Hypothalamus (tissue), 51 donors: ENCODE measurements at regions not wholly inside any gene's neighbourhood (a gene's known extent, or its start where the extent isn't known, plus 50 kb on each side); places are given as distances from the start of the nearest gene placed in this dataset.

Source experiments
- DNase-seq, 51 donors: peaks; one replicate each; lab custom pipeline; 2025; lab: John Stamatoyannopoulos, UW

DNA sequence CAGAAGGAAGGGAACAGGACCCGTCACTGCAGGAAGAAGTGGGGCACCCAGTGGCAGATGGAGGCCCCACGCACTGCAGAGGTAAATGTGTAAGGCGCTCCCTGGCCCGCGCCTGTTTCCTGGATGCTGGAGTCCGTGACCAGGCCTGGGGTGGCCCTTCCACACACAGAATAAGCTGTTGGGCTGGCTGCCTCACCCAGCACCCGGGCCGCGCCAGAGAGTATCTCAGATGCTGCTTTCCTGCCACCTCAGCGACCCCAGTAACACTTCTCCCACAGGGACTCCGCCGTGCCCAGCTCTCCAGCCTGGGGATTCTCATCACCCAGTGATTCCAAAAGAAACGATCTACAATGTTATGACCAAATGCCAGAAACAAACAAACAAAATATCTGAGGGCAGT lies 1993.1 kb downstream of the TP53TG3F start:
- DNase-seq = no peak

DNA sequence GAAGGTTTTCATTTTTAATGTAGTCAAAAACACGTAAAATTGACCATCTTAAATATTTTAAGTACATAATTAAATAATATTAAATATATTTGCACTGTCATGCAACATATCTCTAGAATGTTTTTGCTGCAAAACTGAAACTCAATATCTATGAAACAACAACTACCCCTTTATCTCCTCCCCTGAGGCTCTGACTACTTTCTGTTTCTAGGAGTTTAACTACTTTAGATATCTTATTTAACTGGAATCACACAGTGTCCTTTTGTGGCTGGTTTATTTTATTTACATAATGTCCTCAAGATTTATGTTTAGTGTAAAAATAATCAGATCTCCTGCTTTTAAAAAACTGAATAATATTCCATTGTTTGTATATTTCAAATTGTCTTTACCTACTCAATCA lies 2003.9 kb downstream of the TP53TG3F start:
- DNase-seq = no peak

DNA sequence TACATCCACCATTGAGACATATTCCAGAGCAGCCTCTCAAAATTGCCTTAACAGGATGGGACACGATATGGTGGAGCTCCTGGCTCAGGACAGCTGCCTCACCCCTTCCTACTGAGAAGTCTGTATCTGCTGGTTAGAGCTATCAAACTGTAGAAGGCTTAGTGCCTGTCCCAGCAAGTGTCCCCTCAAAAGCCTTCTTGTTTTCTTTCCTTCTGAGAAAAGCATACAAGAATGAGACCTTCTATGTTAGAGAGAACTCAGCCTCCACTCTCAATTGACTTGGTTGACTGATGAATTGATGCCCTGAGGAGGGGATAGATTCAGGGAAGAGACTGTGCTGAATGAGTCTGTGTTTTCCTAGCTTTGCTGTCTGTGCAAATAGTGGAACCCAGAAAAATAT lies 2020.9 kb downstream of the TP53TG3F start:
- no peak for DNase-seq

DNA sequence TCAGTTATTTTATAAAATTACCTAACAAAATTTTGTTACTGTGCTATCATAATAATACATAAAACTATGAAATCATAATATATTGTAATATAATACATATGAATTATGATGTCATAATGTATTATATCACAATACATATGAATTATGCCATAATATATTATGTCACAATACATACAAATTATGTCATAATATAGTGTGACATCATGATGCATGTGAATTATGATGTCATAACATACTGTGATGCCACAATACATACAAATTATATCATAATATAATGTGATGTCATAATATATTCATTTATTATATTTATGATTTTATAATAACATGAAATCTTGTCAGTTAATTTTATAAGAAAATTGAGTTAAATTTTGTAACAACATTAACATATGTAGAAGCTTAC lies 2021.6 kb downstream of the TP53TG3F start:
- no peak for DNase-seq

DNA sequence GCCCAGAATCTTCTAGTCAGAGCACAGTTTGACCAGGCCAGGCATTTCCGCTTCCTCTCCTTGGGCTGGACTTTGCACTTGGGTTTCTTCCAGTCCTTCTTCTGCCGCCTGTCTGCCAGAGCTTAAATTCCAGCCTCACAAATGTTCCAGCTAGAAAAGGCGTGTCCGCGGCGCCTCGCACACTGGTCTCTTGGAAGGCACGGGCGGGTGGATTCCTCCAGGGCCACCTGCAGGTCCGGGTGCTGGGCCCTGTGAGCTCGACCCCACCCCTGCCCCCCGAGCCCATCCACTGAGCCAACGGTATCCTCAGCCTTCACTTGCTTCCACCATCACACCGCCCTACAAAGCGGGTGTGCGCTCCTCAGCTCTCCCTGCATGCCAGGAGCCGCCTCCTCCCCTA lies 2026.5 kb downstream of the TP53TG3F start:
- DNase-seq = no peak

DNA sequence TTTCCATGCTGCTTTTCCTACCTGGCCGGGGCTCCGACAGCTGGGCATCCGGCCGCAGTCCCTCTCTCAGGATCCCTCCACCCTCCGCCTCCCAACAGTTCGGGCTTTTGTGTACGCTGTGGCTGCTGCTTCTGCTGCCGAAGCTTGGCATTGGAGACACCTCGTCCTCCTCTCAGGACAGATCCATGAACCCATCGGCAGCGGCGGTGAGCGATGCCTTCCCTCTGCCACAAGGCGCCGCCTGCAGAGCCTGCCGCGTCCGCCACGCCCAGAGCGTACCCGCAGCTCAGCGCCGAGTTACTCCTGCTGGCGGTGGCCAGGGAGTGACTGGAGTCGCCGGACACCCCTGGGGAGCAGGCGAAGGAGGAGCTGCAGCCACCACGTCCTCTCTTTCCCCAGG lies 2032.8 kb downstream of the TP53TG3F start:
- DNase-seq = no peak

DNA sequence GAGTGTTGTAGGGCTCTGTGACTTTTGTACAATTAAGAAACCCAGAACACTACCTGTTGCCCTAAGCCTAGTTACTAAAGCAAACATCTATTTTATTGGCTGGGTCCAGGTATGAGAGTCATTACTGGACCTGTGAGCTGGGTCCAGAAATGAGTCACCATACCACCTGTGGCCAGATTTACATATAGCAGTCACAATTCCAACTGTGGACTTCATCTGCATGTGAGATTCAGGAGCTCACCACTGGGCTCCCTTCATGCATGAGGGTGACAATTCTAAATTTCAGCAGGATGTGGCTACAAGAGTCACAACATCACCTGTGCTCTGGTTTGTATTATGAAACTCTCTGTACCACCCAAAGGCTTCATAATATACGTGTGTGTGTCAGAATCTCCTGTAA lies 2038.0 kb downstream of the TP53TG3F start:
- no peak for DNase-seq

DNA sequence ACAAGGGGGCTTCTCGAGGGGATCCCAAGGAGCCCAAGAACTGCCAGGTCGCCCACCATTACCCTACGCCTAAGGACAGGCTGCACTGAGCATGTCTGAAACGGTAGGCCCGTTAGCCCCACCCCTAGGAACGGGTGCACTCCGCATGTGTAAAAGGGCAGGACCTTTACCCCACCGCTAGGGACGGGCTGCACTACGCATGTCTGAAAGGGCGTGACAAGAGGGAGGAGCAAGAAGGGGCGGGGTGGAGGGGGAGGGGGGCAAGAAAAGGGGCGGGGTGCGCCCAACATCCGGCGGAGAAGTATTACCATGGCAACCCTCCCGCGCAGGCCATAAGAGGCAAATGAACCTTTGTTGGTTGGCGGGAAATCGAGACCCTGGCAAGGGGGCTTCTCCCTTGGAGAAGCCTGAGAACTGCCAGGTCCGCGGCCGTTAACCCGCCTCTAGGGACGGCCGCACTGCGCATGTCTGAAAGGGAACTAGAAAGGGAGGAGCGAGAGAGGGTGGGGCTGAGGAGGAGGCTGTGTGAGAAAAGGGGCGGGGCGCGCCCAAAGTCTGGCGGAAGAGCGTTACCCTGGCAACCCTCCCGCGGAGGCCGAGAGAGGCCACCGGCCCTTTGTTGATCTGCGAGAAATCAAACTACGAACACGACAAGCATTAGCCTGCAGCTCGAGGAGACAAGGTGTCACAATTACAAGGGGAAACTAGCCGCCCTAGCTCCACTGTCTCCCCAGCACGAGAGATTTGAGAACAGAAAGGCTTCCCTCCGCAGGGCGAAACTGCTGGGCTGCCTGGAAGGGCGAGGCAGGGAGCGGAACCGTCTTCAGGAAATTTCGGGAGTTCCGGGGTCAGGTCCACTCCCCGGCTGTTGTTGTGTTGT lies 2046.8 kb downstream of the TP53TG3F start:
- DNase-seq = no peak

DNA sequence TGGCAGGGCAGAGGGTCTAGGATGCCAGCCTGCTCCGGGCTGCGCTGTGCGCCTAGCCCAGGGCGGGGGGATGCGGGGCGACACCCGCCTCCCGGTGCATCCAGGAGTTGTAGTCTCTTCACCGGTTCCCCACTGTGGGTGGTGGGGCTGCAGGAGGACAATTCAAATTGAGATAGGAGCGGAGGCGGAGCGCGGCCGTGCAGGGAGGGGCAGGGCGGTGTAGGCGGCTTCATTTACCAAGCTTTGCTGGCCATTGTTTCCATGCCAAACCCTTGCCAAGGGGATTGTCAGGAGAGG lies 2047.4 kb downstream of the TP53TG3F start:
- DNase-seq = no peak

DNA sequence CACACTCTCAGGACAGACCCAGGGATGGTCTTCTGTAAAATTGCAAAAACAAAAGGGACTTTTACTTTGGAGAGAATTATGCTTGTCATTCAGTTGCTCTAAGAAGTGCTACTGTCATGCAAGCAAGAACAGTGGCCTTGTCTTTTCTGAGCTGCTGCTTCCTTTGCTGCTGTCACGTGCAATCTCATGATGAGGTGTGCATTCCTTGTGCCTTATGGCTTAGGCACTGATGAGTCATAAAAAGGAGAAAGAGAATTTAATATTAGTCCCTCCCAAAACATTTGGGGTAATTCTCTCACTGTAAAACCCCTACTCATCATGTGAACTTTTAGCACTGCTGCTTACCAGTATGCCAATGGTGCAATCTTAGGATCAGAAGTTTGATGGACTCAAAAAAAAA lies 2051.3 kb downstream of the TP53TG3F start:
- DNase-seq = no peak

DNA sequence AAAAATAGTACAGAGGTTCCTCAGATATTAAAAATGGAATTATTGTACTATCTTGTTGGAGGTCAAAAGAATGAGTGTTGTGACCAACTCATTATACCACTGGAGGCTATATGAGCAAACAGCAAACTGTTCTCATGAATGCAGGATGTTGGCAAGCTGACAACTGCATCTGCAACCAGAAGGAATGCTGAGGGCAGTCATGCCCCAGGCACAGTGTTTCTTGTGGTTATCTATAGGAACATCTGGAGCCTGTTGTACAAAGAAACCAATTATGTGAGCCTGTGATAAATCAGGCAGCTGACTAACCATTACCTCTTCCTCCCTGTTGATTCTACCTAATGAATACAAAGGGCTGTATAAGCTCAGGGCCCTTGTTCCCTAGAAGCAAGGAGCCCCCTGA lies 2057.1 kb downstream of the TP53TG3F start:
- no peak for DNase-seq

DNA sequence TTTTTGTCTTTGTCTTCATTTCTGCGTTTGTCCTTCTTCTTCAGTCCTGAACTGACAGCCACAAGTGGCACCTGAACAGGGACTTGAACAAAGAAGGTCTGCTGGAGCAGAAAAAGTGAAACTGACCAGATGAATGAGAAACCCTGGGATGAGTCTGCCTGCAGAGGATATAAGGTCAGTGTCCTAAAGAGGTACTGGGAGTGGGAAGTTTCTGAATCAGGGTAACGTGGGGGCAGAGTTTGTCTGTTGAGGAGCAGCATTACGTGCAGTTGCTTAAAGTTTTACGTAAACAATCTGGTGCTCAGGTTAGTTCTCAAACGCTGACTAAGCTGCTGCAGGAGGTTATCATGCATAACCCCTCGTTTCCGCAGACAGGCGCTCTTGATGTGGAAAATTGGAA lies 2057.6 kb downstream of the TP53TG3F start:
- no peak for DNase-seq

DNA sequence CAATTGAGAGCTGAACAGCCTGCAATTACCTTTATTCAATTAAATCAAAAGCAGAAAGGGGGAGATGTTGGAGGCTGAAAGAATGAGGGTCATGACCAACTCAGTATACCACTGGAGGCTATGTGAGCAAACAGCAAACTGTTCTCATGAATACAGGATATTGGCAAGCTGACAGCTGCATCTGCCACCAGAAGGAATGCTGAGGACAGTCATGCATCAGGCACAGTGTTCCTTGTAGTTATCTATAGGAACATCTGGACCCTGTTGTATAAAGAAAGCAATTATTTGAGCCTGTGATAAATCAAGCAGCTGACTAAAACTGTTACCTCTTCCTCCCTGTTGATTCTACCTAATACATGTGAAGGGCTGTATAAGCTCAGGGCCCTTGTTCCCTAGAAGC lies 2064.6 kb downstream of the TP53TG3F start:
- DNase-seq = no peak

DNA sequence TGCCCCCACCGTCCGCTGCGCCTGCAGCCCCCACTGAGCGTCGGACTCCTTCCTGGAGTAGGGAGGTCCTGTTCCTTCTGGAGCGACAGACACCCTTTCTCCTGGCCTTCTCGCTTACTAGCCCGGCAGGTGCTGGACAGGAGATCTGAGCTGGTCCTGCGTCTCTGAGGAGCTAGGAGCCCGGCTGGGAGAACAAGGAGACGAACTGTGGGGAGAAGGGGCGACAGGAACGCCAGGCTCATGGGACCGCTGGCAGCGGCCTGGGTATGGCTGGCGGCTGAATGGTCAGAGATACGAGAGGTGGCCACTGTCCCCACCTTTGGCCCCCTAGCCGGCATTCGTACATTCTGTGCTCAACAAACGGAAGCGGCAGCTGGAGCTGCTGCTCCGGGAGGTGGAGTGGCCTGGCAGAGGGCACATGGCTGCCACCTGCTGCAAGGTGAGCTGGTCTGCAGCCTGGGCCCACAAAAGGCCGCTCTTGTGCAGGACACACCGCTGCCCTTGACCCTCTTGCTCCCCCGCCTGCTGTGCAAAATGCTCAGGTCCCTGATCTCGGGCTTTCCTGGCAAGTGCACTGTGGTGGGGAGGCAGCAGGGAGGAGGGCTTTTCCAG lies 2066.7 kb downstream of the TP53TG3F start:
- DNase-seq = no peak

DNA sequence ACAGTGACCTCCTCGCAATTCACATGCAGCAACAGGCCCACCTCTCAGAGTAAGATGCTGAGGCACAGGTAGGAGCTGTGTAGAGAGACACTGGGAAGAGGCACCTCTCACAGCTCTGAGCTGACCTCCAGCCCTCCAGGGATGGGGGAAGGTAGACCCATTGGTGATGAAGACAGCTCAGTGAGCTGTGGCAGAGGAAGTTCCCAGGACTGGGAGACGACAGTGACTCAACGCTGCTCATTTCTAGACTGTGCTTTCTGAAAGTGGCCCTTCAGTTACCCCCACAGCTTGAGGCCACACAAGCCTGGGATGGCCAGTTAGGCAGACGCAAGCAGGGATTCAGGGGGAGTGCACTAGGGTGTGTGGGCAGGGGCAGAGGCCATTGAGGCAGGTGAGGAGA lies 2073.2 kb downstream of the TP53TG3F start:
- DNase-seq = no peak

DNA sequence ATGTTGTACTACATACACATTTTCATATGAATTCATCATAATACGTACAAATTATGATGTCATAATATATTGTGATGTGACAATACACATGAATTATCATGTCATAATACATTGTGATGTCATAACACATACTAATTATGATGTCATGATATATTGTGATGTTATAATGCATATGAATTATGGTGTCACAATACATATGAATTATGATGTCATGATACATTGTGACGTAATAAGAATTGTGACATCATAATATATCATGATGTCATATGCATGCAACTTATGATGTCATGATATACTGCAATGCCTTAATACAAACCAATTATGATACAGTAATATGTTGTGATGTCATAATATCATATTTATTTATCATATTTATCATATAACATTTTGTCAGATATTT lies 2074.3 kb downstream of the TP53TG3F start:
- DNase-seq = no peak

DNA sequence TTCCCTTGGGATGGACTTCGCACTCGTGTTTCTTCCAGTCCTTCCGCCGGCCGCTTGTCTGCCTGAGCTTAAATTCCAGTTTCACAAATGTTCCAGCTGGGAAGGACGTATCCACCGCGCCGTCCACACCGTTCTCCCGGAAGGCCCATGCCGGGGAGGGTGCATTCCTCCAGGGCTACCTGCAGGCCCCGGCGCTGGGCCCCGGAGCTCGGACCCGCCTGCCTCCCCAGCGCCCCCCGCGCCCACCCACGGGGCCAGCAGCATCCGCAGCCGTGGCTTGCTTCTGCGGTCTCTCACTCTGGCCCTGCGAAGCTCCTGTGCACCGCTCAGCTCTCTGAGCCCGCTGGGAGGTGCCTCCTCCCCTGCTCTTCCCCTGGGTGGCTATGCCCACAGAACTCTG lies 2084.1 kb downstream of the TP53TG3F start:
- DNase-seq = no peak

DNA sequence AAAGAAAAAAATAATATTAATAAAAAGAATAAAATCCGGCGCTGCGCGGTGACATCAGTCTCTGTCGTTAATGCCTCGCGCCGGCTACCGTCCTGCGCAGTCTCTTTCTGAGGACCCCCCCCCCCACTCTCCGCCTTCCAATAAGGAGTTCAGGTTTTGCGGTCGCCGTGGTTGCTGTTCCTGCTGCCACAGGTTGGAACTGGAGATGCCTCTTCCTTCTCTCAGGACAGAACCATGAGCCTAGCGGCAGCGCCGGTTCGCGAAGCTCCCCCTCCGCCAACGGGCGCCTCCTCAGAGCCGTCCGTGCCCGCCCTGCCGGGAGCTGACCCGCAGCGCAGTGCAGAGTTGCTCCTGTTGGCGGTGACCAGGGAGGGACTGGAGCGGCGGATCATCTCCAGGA lies 2093.4 kb downstream of the TP53TG3F start:
- DNase-seq = no peak

DNA sequence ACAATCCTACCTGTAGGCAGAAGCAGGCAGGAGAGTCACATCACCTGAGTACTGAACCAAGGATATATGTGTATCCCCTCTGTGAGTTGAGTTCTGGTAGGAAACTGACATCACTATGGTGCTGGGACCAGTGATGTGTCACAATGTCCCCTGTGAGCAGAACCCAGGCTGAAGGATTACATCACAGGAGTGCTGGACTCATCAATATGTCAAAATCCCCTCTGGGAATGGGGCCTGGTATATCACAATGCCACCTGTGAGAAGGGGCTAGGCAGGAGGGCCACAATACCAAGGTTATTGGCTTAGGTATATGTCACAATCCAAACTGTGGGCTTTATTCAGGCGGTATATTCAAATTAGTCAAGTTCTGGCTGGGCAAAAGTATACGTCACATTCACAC lies 2098.3 kb downstream of the TP53TG3F start:
- DNase-seq = no peak

DNA sequence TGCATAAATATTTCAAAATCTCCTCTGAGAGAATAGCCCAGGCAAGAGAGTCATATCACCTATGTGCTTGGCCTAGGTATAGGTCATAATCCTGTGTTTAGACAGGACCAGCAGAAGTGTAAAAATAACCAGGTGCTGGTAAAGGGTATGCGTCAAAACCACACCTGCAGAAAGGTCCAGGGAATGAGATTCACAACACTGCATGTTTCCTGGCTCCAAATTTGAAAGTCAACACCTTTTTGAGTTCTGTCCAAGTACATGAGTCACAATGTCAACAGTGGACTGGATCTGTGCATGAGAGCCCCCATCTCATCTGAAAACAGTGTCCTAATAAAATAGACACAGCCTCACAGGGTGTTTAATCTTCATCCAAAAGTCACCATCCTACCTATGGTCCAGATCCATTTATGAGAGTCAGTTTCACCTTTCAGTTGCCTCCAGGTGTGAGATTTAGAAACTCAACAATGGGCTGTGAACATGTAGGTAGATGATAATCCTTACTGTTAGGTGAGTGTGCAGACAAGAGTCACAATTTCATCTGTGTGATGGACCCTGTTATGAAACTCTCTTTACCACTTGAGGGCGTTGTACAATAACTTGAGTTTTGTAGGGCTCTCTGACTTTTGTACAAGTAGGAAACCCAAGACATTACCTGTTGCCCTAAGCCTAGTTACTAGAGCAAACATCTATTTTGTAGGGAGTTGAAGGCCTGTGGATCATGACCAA lies 2100.7 kb downstream of the TP53TG3F start:
- DNase-seq = no peak

DNA sequence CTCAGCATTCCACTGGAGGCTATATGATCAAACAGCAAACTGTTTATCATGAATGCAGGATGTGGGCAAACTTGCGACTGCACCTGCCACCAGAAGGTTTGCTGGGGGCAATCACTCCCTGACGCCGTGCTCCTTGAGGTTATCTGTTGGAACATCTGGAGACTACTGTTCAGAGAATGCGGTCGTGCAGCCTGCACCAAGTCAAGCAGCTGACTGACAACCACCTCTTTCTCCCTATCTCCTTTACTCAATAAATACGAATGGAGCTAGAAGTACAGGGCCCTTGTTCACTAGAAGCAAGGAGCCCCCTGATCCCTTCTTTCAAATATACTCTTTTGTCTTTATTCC lies 2101.2 kb downstream of the TP53TG3F start:
- DNase-seq = no peak

DNA sequence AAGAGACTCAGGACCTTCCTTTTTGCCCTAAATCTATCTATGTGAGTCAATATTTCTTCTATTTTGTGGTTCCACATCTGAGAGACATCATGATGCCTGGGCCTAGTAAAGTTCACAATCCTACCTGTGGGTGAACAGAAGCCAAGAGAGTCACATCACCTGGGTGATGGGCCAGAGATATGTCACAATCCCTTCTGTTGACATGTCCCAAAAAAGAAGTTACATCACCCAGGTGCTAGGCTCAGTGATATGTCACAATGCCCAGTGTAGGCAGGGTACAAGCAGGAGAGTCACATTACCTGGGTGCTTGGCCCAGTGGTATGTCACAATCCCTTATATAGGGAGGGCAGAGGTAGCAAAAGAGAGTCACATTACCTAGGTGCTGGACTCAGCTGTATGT lies 2101.9 kb downstream of the TP53TG3F start:
- no peak for DNase-seq
